ENCODE measurements at regions not wholly inside any gene's neighbourhood (a gene's known extent, or its start where the extent isn't known, plus 50 kb on each side); places are given as distances from the start of the nearest gene placed in this dataset.

DNA sequence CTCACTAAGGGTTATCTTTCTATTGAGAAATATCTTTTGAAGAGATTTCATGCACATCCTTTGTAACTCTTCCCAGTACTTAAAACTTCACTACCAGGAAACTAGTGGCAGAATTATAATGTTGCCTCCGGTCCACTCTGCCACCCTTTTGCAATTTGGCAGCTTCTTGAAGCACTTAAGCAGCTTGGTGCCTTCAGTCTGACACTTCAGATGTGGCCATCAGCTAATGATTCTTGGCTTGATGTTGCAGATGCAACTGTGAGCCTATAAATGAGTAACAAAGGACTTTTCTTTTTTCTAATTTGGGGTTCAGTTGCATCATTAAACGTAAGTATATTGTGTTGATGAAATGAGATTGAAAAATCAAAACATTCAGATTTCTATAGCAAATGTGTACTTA, 187.5 kb upstream of the C21orf91 start (continued):
- TF ChIP-seq CHD7 (IDR thresholded peaks at IDR 0.05; ENCODE audit: insufficient replicate concordance, low read length) (no peak), YY1 (IDR thresholded peaks at IDR 0.05; ENCODE audit: low read depth, low read length) (no peak)
